HFFc6 (cell line): ENCODE measurements at regions not wholly inside any gene's neighbourhood (a gene's known extent, or its start where the extent isn't known, plus 50 kb on each side); places are given as distances from the start of the nearest gene placed in this dataset.

Experiments used
- DNase-seq: peaks from one replicate; pipeline ENCODE4 v3.0.0-alpha.2; 2018
- H3K27ac Mint-ChIP-seq: 2 replicates; pipeline ENCODE4 v1.8.0; 2020; ENCODE audit warnings: mild to moderate bottlenecking, mixed read lengths
- H3K27me3 Mint-ChIP-seq: 2 replicates; pipeline ENCODE4 v1.8.0; 2021; ENCODE audit warnings: mild to moderate bottlenecking, moderate library complexity, mixed read lengths; ENCODE audit not compliant: insufficient read depth
- H3K36me3 Mint-ChIP-seq: 2 replicates; pipeline ENCODE4 v1.8.0; 2021; ENCODE audit warnings: low read depth, mixed read lengths
- H3K4me1 Mint-ChIP-seq: 2 replicates; pipeline ENCODE4 v1.8.0; 2020; ENCODE audit warnings: low read depth, mixed read lengths
- H3K4me3 Mint-ChIP-seq: 2 replicates; pipeline ENCODE4 v1.8.0; 2020; ENCODE audit warnings: mild to moderate bottlenecking, moderate library complexity, mixed read lengths
- H3K9me3 Mint-ChIP-seq: 2 replicates; pipeline ENCODE4 v1.8.0; 2020; ENCODE audit warnings: mild to moderate bottlenecking, mixed read lengths
- CTCF ChIP-seq: fragments of 200-600 bp; sonication (generic); IDR thresholded peaks from 2 replicates; pipeline ENCODE4 v1.5.0; 2021; ENCODE audit warnings: antibody characterized with exemption, mild to moderate bottlenecking

GRCh38 chr2:207412787-207413310 lies 116.9 kb upstream of the CREB1 start:
- peaks cover 3% of the 10 kb centered on the region for H3K27me3 Mint-ChIP-seq
- H3K4me1 Mint-ChIP-seq = peaks cover 24% of the 10 kb centered on the region
- H3K4me3 Mint-ChIP-seq = no peak overlapping the region
- H3K9me3 Mint-ChIP-seq = no peaks in the 10 kb centered on the region
- no peaks in the 10 kb centered on the region for H3K36me3 Mint-ChIP-seq
- no peak for TF ChIP-seq CTCF
- H3K27ac Mint-ChIP-seq = no peak overlapping the region
- DNase-seq = no peak

- no peak for DNase-seq
- TF ChIP-seq CTCF = no peak
- no peaks in the 10 kb centered on the region for H3K36me3 Mint-ChIP-seq
- no peak overlapping the region for H3K4me3 Mint-ChIP-seq
- peaks cover 3% of the 10 kb centered on the region for H3K27me3 Mint-ChIP-seq
- no peaks in the 10 kb centered on the region for H3K9me3 Mint-ChIP-seq
- no peak overlapping the region for H3K27ac Mint-ChIP-seq
- peaks cover 18% of the 10 kb centered on the region for H3K4me1 Mint-ChIP-seq
Observed at GRCh38 chr2:207413376-207413907, 116.3 kb upstream of the CREB1 start.

- no peak for DNase-seq
- Mint-ChIP-seq H3K4me3 (no peak overlapping the region), H3K27ac (no peak overlapping the region), H3K36me3 (no peaks in the 10 kb centered on the region), H3K4me1 (peaks cover 6% of the 10 kb centered on the region), H3K9me3 (no peaks in the 10 kb centered on the region), H3K27me3 (peaks cover 5% of the 10 kb centered on the region)
- TF ChIP-seq CTCF = no peak
Observed at GRCh38 chr2:207416111-207416510, 113.7 kb upstream of the CREB1 start.

- peaks cover 5% of the 10 kb centered on the region for H3K27me3 Mint-ChIP-seq
- no peaks in the 10 kb centered on the region for H3K9me3 Mint-ChIP-seq
- H3K27ac Mint-ChIP-seq = no peak overlapping the region
- no peaks in the 10 kb centered on the region for H3K36me3 Mint-ChIP-seq
- H3K4me1 Mint-ChIP-seq = peaks cover 6% of the 10 kb centered on the region
- no peak overlapping the region for H3K4me3 Mint-ChIP-seq
- DNase-seq = no peak
- TF ChIP-seq CTCF = no peak
Observed at GRCh38 chr2:207416900-207417299, 112.9 kb upstream of the CREB1 start.

GRCh38 chr2:207417301-207417718 lies 112.5 kb upstream of the CREB1 start:
- H3K9me3 Mint-ChIP-seq = no peaks in the 10 kb centered on the region
- H3K27ac Mint-ChIP-seq = no peak overlapping the region
- H3K27me3 Mint-ChIP-seq = peaks cover 5% of the 10 kb centered on the region
- TF ChIP-seq CTCF = no peak
- H3K36me3 Mint-ChIP-seq = no peaks in the 10 kb centered on the region
- H3K4me1 Mint-ChIP-seq = peaks cover 6% of the 10 kb centered on the region
- no peak overlapping the region for H3K4me3 Mint-ChIP-seq
- no peak for DNase-seq

GRCh38 chr2:207418419-207418818 lies 111.3 kb upstream of the CREB1 start:
- peaks cover 11% of the 10 kb centered on the region for H3K4me1 Mint-ChIP-seq
- no peak for TF ChIP-seq CTCF
- H3K9me3 Mint-ChIP-seq = peaks cover 9% of the 10 kb centered on the region
- H3K4me3 Mint-ChIP-seq = no peak overlapping the region
- H3K27ac Mint-ChIP-seq = no peak overlapping the region
- peaks cover 5% of the 10 kb centered on the region for H3K27me3 Mint-ChIP-seq
- no peak for DNase-seq
- H3K36me3 Mint-ChIP-seq = peaks cover 8% of the 10 kb centered on the region
